B cell (primary cell): ENCODE measurements at regions not wholly inside any gene's neighbourhood (a gene's known extent, or its start where the extent isn't known, plus 50 kb on each side); places are given as distances from the start of the nearest gene placed in this dataset.

Source experiments
- ATAC-seq: fragments of 200-7000 bp; cut with Tn5 transposase; one replicate; pipeline ENCODE4 v1.10.0; 2021; ENCODE audit warnings: low read depth, mild to moderate bottlenecking, moderate number of reproducible peaks, moderate library complexity
- CTCF ChIA-PET: fragments of 350-600 bp; sonication (Branson Sonifier 250); formaldehyde crosslinking; loops from one replicate; lab custom pipeline; 2021; ENCODE audit warnings: antibody characterized with exemption, inconsistent platforms; lab: Charles Lee
- POLR2A ChIA-PET: fragments of 350-600 bp; sonication (Branson Sonifier 250); formaldehyde crosslinking; loops from one replicate; lab custom pipeline; 2021; ENCODE audit warnings: antibody characterized with exemption; lab: Charles Lee
- DNase-seq: peaks from one replicate; pipeline ENCODE4 v3.0.0; 2013
- H2AFZ ChIP-seq: 2 replicates; pipeline ENCODE4 v1.6.1; 2012; ENCODE audit warnings: mild to moderate bottlenecking, low read depth, low read length; ENCODE audit not compliant: insufficient read depth, poor library complexity, severe bottlenecking
- H3K27ac ChIP-seq, 2 donors: 1 replicate in 1 of 2; 2 replicates in 1 of 2; pipeline ENCODE4 v1.5.1; 2012 to 2013; ENCODE audit warnings: low read length in 2 of 2, mild to moderate bottlenecking in 2 of 2, moderate library complexity in 1 of 2
- H3K27me3 ChIP-seq, 4 experiments: fragments of 200-600 bp in 1 of 4; sonication (generic) in 1 of 4; replicated peaks in 1 of 4; 1 replicate in 2 of 4; 2 replicates in 2 of 4; pipeline versions ENCODE4 v1.6.1 to v1.7.0; 2013 to 2016; ENCODE audit warnings: low read length in 3 of 4, mild to moderate bottlenecking in 2 of 4, mixed read lengths in 1 of 4, moderate library complexity in 1 of 4; ENCODE audit not compliant: insufficient read depth in 4 of 4, control insufficient read depth in 3 of 4; ENCODE audit errors: control extremely low read depth in 1 of 4
- H3K36me3 ChIP-seq, 2 experiments: replicated peaks in 1 of 2; 1 replicate in 1 of 2; 2 replicates in 1 of 2; pipeline versions ENCODE4 v1.6.1 to v1.7.1; 2013; ENCODE audit warnings: low read length in 1 of 2; ENCODE audit not compliant: insufficient read depth in 2 of 2, control insufficient read depth in 1 of 2; ENCODE audit errors: control extremely low read depth in 1 of 2, extremely low read depth in 1 of 2
- H3K4me1 ChIP-seq, 2 donors: fragments of 200-600 bp in 1 of 2; sonication (generic) in 1 of 2; 1 replicate in 1 of 2; 2 replicates in 1 of 2; pipeline versions ENCODE4 v1.5.1 to v1.6.1; 2013 to 2017; ENCODE audit warnings: low read length in 2 of 2; ENCODE audit not compliant: control insufficient read depth in 2 of 2, insufficient read depth in 2 of 2
- H3K4me2 ChIP-seq: replicated peaks from 2 replicates; pipeline ENCODE3; 2012; ENCODE audit warnings: mild to moderate bottlenecking, low read depth, low read length; ENCODE audit not compliant: poor library complexity, severe bottlenecking
- H3K4me3 ChIP-seq, 5 experiments: fragments of 200-600 bp in 1 of 5; sonication (generic) in 1 of 5; 1 replicate in 3 of 5; 2 replicates in 2 of 5; pipeline versions ENCODE4 v1.5.1 to v1.7.0; 2011 to 2016; ENCODE audit warnings: low read length in 4 of 5, mild to moderate bottlenecking in 4 of 5, low read depth in 2 of 5, control low read depth in 1 of 5, moderate library complexity in 1 of 5; ENCODE audit not compliant: insufficient read depth in 1 of 5; ENCODE audit errors: control extremely low read depth in 1 of 5, extremely low read depth in 1 of 5
- H3K79me2 ChIP-seq: fragments of 200-600 bp; sonication (generic); one replicate; pipeline ENCODE4 v1.6.0; 2016; ENCODE audit warnings: low read length; ENCODE audit not compliant: control insufficient read depth, insufficient read depth
- H3K9ac ChIP-seq: fragments of 200-600 bp; sonication (generic); 2 replicates; pipeline ENCODE4 v1.6.1; 2017; ENCODE audit warnings: mild to moderate bottlenecking, low read length, moderate library complexity
- H3K9me3 ChIP-seq, 3 donors: one replicate each; pipeline versions ENCODE4 v1.6.1 to v1.7.1; 2013; ENCODE audit warnings: low read length in 2 of 3; ENCODE audit not compliant: control insufficient read depth in 2 of 3, insufficient read depth in 1 of 3; ENCODE audit errors: control extremely low read depth in 1 of 3
- H4K20me1 ChIP-seq: 2 replicates; pipeline ENCODE4 v1.6.0; 2012; ENCODE audit warnings: mild to moderate bottlenecking, low read length; ENCODE audit not compliant: insufficient read depth, control insufficient read depth, poor library complexity, severe bottlenecking
- H3K27ac Mint-ChIP-seq: one replicate; pipeline ENCODE4 v1.8.0; 2021; ENCODE audit warnings: mixed read lengths
- H3K27me3 Mint-ChIP-seq: one replicate; pipeline ENCODE4 v1.8.0; 2021; ENCODE audit warnings: mixed read lengths
- H3K4me1 Mint-ChIP-seq: one replicate; pipeline ENCODE4 v1.8.0; 2021; ENCODE audit warnings: mixed read lengths
- H3K4me3 Mint-ChIP-seq: one replicate; pipeline ENCODE4 v1.8.0; 2021; ENCODE audit warnings: mixed read lengths
- H3K9me3 Mint-ChIP-seq: one replicate; pipeline ENCODE4 v1.8.0; 2022; ENCODE audit warnings: mixed read lengths; ENCODE audit not compliant: insufficient read depth
- CTCF ChIP-seq: fragments of 200-600 bp; IDR thresholded peaks from one replicate; pipeline ENCODE4 v1.8.0; 2022; ENCODE audit warnings: antibody characterized with exemption, mild to moderate bottlenecking
- EZH2 ChIP-seq: IDR thresholded peaks from 2 replicates; pipeline ENCODE4 v1.6.1; 2012; ENCODE audit warnings: borderline replicate concordance, low read depth, mild to moderate bottlenecking, moderate library complexity, low read length; ENCODE audit not compliant: insufficient read depth, poor library complexity, severe bottlenecking
- WGBS: methylation state at CpG from one replicate; pipeline ENCODE4 v1.1.5; 2013; ENCODE audit warnings: missing lambda C conversion rate; ENCODE audit not compliant: insufficient coverage; 5-methylcytosine and 5-hydroxymethylcytosine counted together
- intact Hi-C: fragments of 100-400 bp; cut with micrococcal nuclease; formaldehyde crosslinking; loops from one replicate; pipeline ENCODE4 v1.10.0; 2022

- no peak overlapping the region for H3K4me2 ChIP-seq
- intact Hi-C loops, result no loop called here
- no peaks in the 10 kb centered on the region for H3K27me3 ChIP-seq
- H4K20me1 ChIP-seq, result no peaks in the 10 kb centered on the region
- no peak overlapping the region for H3K27ac ChIP-seq
- H3K4me1 Mint-ChIP-seq, result no peaks in the 10 kb centered on the region
- no peak overlapping the region for H3K4me3 Mint-ChIP-seq
- no peaks in the 10 kb centered on the region for H3K27me3 Mint-ChIP-seq
- no peak for DNase-seq
- no peak overlapping the region for H3K9ac ChIP-seq
- H3K27ac Mint-ChIP-seq, result no peak overlapping the region
- ATAC-seq, result no peak
- ChIA-PET CTCF (no interaction called here), POLR2A (no interaction called here)
- H3K79me2 ChIP-seq, result no peaks in the 10 kb centered on the region
- no peak overlapping the region for H2AFZ ChIP-seq
- H3K9me3 ChIP-seq, result no peaks in the 10 kb centered on the region
- WGBS, result no CpG with 5 or more reads among the region's 2 CpGs
- no peak overlapping the region for H3K4me3 ChIP-seq
- H3K9me3 Mint-ChIP-seq, result no peaks in the 10 kb centered on the region
- TF ChIP-seq EZH2 (no peak), CTCF (no peak)
- H3K4me1 ChIP-seq, result no peaks in the 10 kb centered on the region
- no peaks in the 10 kb centered on the region for H3K36me3 ChIP-seq
These were observed 101.7 kb upstream of the COL8A1 start for GRCh38 chr3:99536555-99537314.

- Histone ChIP-seq H3K9ac (no peak overlapping the region), H3K4me1 (no peaks in the 10 kb centered on the region), H3K36me3 (no peaks in the 10 kb centered on the region), H2AFZ (no peak overlapping the region), H3K4me3 (no peak overlapping the region), H3K79me2 (no peaks in the 10 kb centered on the region), H3K4me2 (no peak overlapping the region), H3K27ac (no peak overlapping the region), H4K20me1 (no peaks in the 10 kb centered on the region), H3K9me3 (no peaks in the 10 kb centered on the region), H3K27me3 (no peaks in the 10 kb centered on the region)
- TF ChIP-seq CTCF, result no peak
- no peak for TF ChIP-seq EZH2
- Mint-ChIP-seq H3K9me3 (no peaks in the 10 kb centered on the region), H3K27me3 (no peaks in the 10 kb centered on the region), H3K4me1 (no peaks in the 10 kb centered on the region), H3K4me3 (no peak overlapping the region), H3K27ac (no peak overlapping the region)
- DNase-seq, result no peak
- intact Hi-C loops, result no loop called here
- no peak for ATAC-seq
- WGBS, result no CpG with 5 or more reads among the region's 2 CpGs
- POLR2A ChIA-PET, result no interaction called here
- CTCF ChIA-PET, result no interaction called here
These were observed 103.3 kb upstream of the COL8A1 start for GRCh38 chr3:99534951-99535704.
